OCI-LY3 (cell line): ENCODE measurements at regions not wholly inside any gene's neighbourhood (a gene's known extent, or its start where the extent isn't known, plus 50 kb on each side); places are given as distances from the start of the nearest gene placed in this dataset.

Source experiments
- CTCF ChIP-seq: fragments of 200-600, 300-600 bp; sonication (generic); IDR thresholded peaks from 2 replicates; pipeline ENCODE4 v1.5.1; 2014; ENCODE audit warnings: antibody characterized with exemption, low read length, low read depth
- EZH2phosphoT487 ChIP-seq: fragments of 200-600 bp; shearing (Covaris generic); IDR thresholded peaks from 2 replicates; pipeline ENCODE4 v1.6.1; 2018; ENCODE audit warnings: antibody characterized with exemption, mixed run types, low read depth

DNA sequence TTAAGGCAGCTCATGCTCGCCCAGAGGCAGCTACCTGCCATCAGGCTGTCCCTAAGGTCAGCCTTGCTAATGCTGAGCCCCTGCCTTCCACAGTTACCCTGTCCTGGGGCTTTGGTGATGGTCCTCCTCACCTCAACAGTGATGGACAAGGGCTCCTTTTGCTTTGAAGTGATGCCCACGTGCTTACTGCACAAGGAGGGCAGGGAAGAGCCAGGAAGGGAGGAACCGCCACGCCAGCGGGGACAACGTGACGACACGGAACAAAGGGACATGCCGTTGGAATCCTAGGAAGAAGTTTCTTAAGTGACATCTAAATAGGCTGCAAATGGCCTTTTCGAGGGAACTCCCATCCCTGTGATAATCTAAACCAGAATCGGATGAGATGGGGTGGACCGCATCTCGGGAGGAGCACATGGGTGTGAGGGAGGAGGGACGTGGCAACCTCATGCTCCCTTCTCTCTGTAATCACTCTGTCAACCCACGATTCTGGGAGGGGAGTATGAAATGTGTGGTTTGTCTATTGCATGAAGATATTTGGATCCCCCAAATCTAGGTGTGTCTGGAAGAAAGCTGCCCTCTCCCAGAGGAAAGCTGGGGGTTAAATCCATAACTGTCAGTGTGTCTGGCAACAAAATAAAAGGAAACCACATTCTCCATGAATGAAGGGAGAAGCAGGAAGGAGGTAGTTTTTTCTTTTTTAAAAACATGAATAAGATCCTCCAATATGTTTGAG, 110.9 kb upstream of the IRF2BP2 start:
- TF ChIP-seq CTCF: no peak
- no peak for TF ChIP-seq EZH2phosphoT487
